ENCODE measurements at regions not wholly inside any gene's neighbourhood (a gene's known extent, or its start where the extent isn't known, plus 50 kb on each side); places are given as distances from the start of the nearest gene placed in this dataset.

GRCh38 chr14:42654707-42655106 lies 1048.0 kb downstream of the LRFN5 start (continued):
- TF ChIP-seq FOXJ3 (CRISPR knock-in tag; IDR thresholded peaks at IDR 0.05) (no peak), GABPA (IDR thresholded peaks at IDR 0.05; ENCODE audit: low read depth) (no peak), ZBTB33 (IDR thresholded peaks at IDR 0.05; ENCODE audit: borderline replicate concordance, low read depth) (no peak), IRF3 (IDR thresholded peaks at IDR 0.05; ENCODE audit: low read depth, low read length) (no peak), TAF1 (IDR thresholded peaks at IDR 0.05; ENCODE audit: borderline replicate concordance, low read depth, low read length) (no peak)

GRCh38 chr14:42642787-42643186 lies 1036.1 kb downstream of the LRFN5 start:
- Histone ChIP-seq H3K9ac (no peak overlapping the region), H3K4me1 (ENCODE audit: control insufficient read depth in 1 of 2, insufficient read depth in 2 of 2, low read depth in 1 of 2, low read length in 1 of 2) (no peaks in the 10 kb centered on the region), H3K4me3 (ENCODE audit: low read depth in 2 of 2, low read length in 1 of 2) (no peak overlapping the region), H3K9me3 (no peaks in the 10 kb centered on the region), H3K9me2 (no peaks in the 10 kb centered on the region), H4K20me1 (ENCODE audit: insufficient read depth) (no peaks in the 10 kb centered on the region), H3K36me3 (replicated peaks in 1 of 2; ENCODE audit: control insufficient read depth in 1 of 2, insufficient read depth in 2 of 2, low read length in 1 of 2) (no peaks in the 10 kb centered on the region), H3K79me2 (ENCODE audit: insufficient read depth) (no peaks in the 10 kb centered on the region), H2AFZ (ENCODE audit: low read depth) (no peak overlapping the region), H3K4me2 (no peak overlapping the region), H3F3A (replicated peaks; ENCODE audit: insufficient read depth) (no peaks in the 10 kb centered on the region), H3K27me3 (ENCODE audit: insufficient read depth) (no peaks in the 10 kb centered on the region), H3K27ac (ENCODE audit: low read depth in 2 of 2, low read length in 1 of 2) (no peak overlapping the region)
- 1% methylated on average over 3 of the region's 3 CpGs for WGBS (ENCODE audit: low lambda C conversion rate)
- ChIA-PET POLR2A (no interaction called here), CTCF (no interaction called here)
- no peak for DNase-seq
- no peak for TF ChIP-seq IRF3 (IDR thresholded peaks at IDR 0.05; ENCODE audit: low read depth, low read length)
- TF ChIP-seq FOXM1 (IDR thresholded peaks at IDR 0.05; ENCODE audit: low read depth), result no peak
- TF ChIP-seq EZH2phosphoT487 (IDR thresholded peaks at IDR 0.05; ENCODE audit: borderline replicate concordance, low read depth), result no peak
- TF ChIP-seq SIN3A (IDR thresholded peaks at IDR 0.05; ENCODE audit: borderline replicate concordance, low read depth, low read length), result no peak
- TF ChIP-seq USF1 (IDR thresholded peaks at IDR 0.05; ENCODE audit: borderline replicate concordance, low read depth), result no peak
- no peak for TF ChIP-seq ELF1 (IDR thresholded peaks at IDR 0.05)
- no peak for TF ChIP-seq POLR2AphosphoS5 (IDR thresholded peaks at IDR 0.05; ENCODE audit: low read depth, low read length)
- TF ChIP-seq RXRA (IDR thresholded peaks at IDR 0.05; ENCODE audit: borderline replicate concordance, low read depth), result no peak
- TF ChIP-seq GATA2 (CRISPR knock-in tag; IDR thresholded peaks at IDR 0.05), result no peak
- no peak for TF ChIP-seq TCF12 (IDR thresholded peaks at IDR 0.05)
- no peak for TF ChIP-seq EP300 (IDR thresholded peaks at IDR 0.05; ENCODE audit: borderline replicate concordance in 1 of 2, low read depth in 1 of 2, low read length in 1 of 2)
- TF ChIP-seq CHD2 (IDR thresholded peaks at IDR 0.05; ENCODE audit: low read length, partially characterized antibody), result no peak
- TF ChIP-seq TAF1 (IDR thresholded peaks at IDR 0.05; ENCODE audit: borderline replicate concordance, low read depth, low read length), result no peak
- TF ChIP-seq JUND (IDR thresholded peaks at IDR 0.05), result no peak
- no peak for TF ChIP-seq NRF1 (IDR thresholded peaks at IDR 0.05; ENCODE audit: low read depth, low read length)
- no peak for TF ChIP-seq RAD21 (IDR thresholded peaks at IDR 0.05; ENCODE audit: low read length)
- TF ChIP-seq GABPA (IDR thresholded peaks at IDR 0.05; ENCODE audit: low read depth), result no peak
- TF ChIP-seq REST (IDR thresholded peaks at IDR 0.05; ENCODE audit: low read depth, low read length), result no peak
- no peak for TF ChIP-seq RCOR1 (IDR thresholded peaks at IDR 0.05; ENCODE audit: low read length)

Measured in SK-N-SH (cell line).